IPS-11a (cell line): ENCODE measurements at regions not wholly inside any gene's neighbourhood (a gene's known extent, or its start where the extent isn't known, plus 50 kb on each side); places are given as distances from the start of the nearest gene placed in this dataset.

ENCODE experiments used
- H3K4me3 ChIP-seq: one replicate; pipeline ENCODE4 v1.5.1; 2013; ENCODE audit warnings: low read depth, low read length, control low read depth

DNA sequence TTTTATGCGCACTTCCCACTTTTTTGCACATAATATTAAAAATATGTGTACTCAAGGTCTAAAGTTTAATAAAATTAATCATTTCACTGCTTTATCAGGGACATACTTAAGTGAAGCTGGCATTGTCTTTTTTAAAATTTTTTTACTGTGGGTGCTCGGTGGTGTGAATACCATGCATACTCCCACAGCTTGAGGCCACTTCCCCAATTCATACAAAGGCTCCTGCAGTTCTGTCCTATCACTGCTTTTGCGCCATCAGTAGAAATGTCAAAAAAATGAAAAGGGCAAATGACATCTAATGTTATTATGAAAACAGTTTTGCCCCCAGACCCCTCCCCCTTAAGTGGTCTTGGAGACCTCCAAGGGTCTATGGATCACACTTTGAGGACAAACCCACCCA is 464.1 kb upstream of the ARID1B start:
- H3K4me3 ChIP-seq, result no peak overlapping the region

- H3K4me3 ChIP-seq, result no peak overlapping the region
Measured at GRCh38 chr6:156311291-156311690, 465.9 kb upstream of the ARID1B start.

GRCh38 chr6:156310701-156311100 is 466.5 kb upstream of the ARID1B start:
- H3K4me3 ChIP-seq, result no peak overlapping the region

GRCh38 chr6:156309017-156309416 is 468.2 kb upstream of the ARID1B start:
- no peak overlapping the region for H3K4me3 ChIP-seq

GRCh38 chr6:156308604-156309003 is 468.6 kb upstream of the ARID1B start:
- H3K4me3 ChIP-seq, result no peak overlapping the region

GRCh38 chr6:156306531-156306930 is 470.6 kb upstream of the ARID1B start:
- no peak overlapping the region for H3K4me3 ChIP-seq

- no peak overlapping the region for H3K4me3 ChIP-seq
Measured at GRCh38 chr6:156283091-156283490, 494.1 kb upstream of the ARID1B start.

GRCh38 chr6:156282087-156282486 is 495.1 kb upstream of the ARID1B start:
- no peak overlapping the region for H3K4me3 ChIP-seq

- no peak overlapping the region for H3K4me3 ChIP-seq
Measured at GRCh38 chr6:156281266-156281665, 495.9 kb upstream of the ARID1B start.

GRCh38 chr6:156280065-156280464 is 497.1 kb upstream of the ARID1B start:
- no peak overlapping the region for H3K4me3 ChIP-seq

- H3K4me3 ChIP-seq, result no peak overlapping the region
Measured at GRCh38 chr6:156279261-156279969, 497.8 kb upstream of the ARID1B start.

DNA sequence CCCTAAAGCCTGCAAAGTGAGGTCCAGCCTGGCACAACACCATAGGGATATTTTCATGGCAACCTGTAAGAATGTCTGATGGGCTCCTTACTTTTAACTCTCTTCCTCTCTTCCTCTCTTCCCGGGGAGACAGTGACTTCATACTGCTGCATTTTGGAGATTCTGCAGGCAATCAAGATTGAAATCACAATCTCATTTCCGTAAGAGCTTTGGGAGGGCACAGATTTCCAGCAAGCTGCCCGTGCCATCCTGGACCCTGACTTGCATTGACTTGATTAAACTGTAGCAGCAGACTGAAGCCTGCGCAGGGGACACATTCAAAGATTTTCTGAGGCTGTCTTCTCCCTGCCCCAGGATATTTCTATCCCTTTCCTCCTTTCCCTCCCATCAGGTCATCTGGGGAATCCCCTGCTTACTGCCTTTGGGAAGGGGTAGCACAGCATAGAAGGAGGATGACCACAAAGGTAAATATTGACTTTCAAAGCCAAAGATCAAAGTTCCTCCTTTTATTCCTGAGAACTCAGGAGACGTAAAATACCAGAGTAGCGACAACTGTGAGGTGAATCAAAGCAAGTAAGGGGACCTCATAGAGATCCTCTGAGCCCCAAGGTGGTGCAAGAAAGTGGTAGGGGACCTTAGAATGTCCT is 504.0 kb upstream of the ARID1B start:
- H3K4me3 ChIP-seq, result no peak overlapping the region

- H3K4me3 ChIP-seq, result no peak overlapping the region
Measured at GRCh38 chr6:156269751-156270369, 507.3 kb upstream of the ARID1B start.

DNA sequence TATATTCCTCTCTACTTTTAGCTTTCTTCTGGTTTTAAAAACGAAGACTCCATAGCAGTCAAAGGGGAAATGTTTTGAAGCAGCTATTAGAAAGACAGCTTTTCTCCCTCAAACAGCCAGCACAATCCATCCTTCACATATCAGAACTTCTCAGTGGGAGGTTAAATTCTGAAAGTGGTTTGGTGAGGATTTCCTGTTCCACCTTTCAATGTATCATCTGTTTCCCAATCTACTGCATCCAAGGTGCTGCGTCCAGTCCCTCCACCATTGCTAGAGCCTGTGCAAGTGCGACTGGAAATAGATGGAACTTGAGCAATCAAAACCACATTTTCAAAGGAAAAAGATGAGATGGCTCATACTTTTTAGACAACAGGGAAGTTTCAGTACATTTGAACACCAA is 508.3 kb upstream of the ARID1B start:
- no peak overlapping the region for H3K4me3 ChIP-seq

DNA sequence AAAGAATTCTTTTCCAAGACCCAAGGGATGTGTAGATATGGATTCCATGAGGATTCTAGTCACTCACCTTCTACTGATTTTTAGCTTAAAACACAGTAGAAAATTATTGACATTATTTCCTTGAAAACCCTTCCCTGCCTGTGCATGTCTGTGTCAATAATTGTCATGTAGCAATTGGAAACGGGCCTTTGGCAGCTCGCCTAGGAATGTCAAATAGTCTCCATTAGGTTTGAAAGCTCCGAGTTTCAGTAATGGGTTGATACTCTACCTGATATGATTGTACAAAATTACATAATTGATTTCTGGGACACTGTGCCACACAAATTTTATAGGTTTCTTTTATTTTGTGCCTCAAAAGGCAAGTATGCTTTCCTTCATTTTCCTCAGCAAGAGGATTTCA is 515.2 kb upstream of the ARID1B start:
- H3K4me3 ChIP-seq, result no peak overlapping the region

- no peak overlapping the region for H3K4me3 ChIP-seq
Measured at GRCh38 chr6:156260815-156261214, 516.4 kb upstream of the ARID1B start.

- no peak overlapping the region for H3K4me3 ChIP-seq
Measured at GRCh38 chr6:156258981-156259380, 518.2 kb upstream of the ARID1B start.

DNA sequence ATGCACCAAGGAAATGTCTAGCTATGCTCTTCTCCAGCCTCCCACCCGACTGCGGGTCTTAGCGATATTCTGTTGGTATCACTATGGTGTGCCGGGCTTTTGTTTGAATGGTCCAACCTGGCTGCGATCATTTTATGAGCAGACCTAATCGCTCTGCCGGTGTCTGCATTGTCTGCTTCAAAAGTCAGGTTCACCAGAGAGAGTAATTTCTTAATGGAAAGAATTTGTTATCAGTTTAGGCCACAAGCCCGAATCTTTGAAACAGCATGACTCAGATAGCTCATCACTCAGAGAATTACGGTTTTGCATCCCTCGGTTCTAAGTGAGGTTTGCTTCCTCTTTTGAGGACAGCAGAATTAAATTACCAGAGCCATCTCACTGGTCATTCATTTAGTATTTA is 521.0 kb upstream of the ARID1B start:
- no peak overlapping the region for H3K4me3 ChIP-seq

- no peak overlapping the region for H3K4me3 ChIP-seq
Measured at GRCh38 chr6:156254240-156254639, 522.9 kb upstream of the ARID1B start.

DNA sequence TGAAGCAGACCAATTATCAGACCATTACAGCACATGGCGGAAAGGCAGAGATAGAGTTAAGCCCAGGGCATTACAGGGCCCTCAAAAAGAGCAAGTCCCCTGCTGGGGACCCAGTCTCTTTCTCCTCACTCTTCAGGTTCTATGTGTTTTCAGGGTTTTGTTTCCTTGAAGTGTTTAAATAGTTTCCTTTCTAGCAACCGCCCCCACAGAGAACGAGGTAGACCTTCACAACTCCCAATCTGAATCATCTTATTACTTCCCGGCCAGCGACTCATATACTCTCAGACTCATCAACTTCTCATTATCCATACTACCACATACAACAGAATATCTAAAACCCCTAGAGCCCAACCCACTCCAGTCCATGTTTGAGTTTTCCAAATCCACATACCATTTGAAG is 526.6 kb upstream of the ARID1B start:
- no peak overlapping the region for H3K4me3 ChIP-seq

DNA sequence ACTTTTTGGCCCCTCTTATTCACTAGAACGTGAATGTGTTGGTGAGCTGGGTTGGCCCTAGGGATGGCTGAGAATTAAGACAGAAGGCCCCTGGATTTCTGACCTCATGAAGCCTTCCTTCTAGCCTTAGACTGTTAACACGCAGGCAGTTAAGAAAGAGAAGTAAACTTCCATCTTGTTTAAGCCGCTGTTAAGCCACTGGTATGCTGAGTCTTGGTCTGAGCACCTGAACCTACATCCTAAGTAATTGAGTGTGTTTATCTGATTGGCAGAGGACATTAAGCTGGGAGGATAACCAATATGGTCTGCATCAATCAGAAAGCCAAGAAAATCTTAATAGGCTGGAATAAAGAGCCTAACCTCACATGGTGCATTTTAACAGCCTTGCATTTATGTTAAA is 535.0 kb upstream of the ARID1B start:
- H3K4me3 ChIP-seq, result no peak overlapping the region

GRCh38 chr6:156231026-156231765 is 546.0 kb upstream of the ARID1B start:
- H3K4me3 ChIP-seq, result no peak overlapping the region
